CD14-positive monocyte (primary cell): ENCODE measurements at regions not wholly inside any gene's neighbourhood (a gene's known extent, or its start where the extent isn't known, plus 50 kb on each side); places are given as distances from the start of the nearest gene placed in this dataset.

Experiments
- DNase-seq, 3 donors: peaks; one replicate each; pipeline ENCODE4 v3.0.0-alpha.2; 2011 to 2022
- H2AFZ ChIP-seq: 2 replicates; pipeline ENCODE4 v1.6.0; 2012; ENCODE audit warnings: mild to moderate bottlenecking, low read depth, low read length, inconsistent platforms; ENCODE audit not compliant: insufficient read depth, poor library complexity, severe bottlenecking
- H3K27ac ChIP-seq, 2 donors: 1 replicate in 1 of 2; 2 replicates in 1 of 2; pipeline ENCODE4 v1.5.1; 2012 to 2013; ENCODE audit warnings: low read length in 2 of 2, control low read depth in 1 of 2, inconsistent platforms in 1 of 2, low read depth in 1 of 2, mild to moderate bottlenecking in 1 of 2
- H3K27me3 ChIP-seq, 2 donors: one replicate each; pipeline versions ENCODE4 v1.6.0 to v1.6.1; 2011 to 2013; ENCODE audit warnings: low read length in 2 of 2; ENCODE audit not compliant: control insufficient read depth in 2 of 2, insufficient read depth in 2 of 2
- H3K36me3 ChIP-seq, 2 donors: replicated peaks in 1 of 2; 1 replicate in 1 of 2; 2 replicates in 1 of 2; pipeline versions ENCODE4 v1.5.1 to v1.6.1; 2012 to 2013; ENCODE audit warnings: low read length in 2 of 2, control low read depth in 1 of 2, inconsistent platforms in 1 of 2, mild to moderate bottlenecking in 1 of 2; ENCODE audit not compliant: insufficient read depth in 2 of 2, control insufficient read depth in 1 of 2
- H3K4me1 ChIP-seq, 2 donors: 1 replicate in 1 of 2; 2 replicates in 1 of 2; pipeline versions ENCODE4 v1.5.1 to v1.6.1; 2012 to 2013; ENCODE audit warnings: low read length in 2 of 2, control low read depth in 1 of 2, inconsistent platforms in 1 of 2, mild to moderate bottlenecking in 1 of 2, moderate library complexity in 1 of 2; ENCODE audit not compliant: insufficient read depth in 2 of 2, control insufficient read depth in 1 of 2
- H3K4me2 ChIP-seq: replicated peaks from 2 replicates; pipeline ENCODE3; 2012; ENCODE audit warnings: low read length, moderate library complexity, mild to moderate bottlenecking; ENCODE audit not compliant: poor library complexity, severe bottlenecking; ENCODE audit errors: extremely low read depth
- H3K4me3 ChIP-seq, 3 experiments: fragments of 200-600 bp in 1 of 3; sonication (generic) in 1 of 3; replicated peaks in 1 of 3; 1 replicate in 2 of 3; 2 replicates in 1 of 3; pipeline ENCODE4 v1.5.1; 2011 to 2013; ENCODE audit warnings: low read length in 3 of 3, mild to moderate bottlenecking in 3 of 3, control low read depth in 2 of 3, low read depth in 2 of 3, inconsistent platforms in 1 of 3, moderate library complexity in 1 of 3
- H3K79me2 ChIP-seq: 2 replicates; pipeline ENCODE4 v1.6.0; 2012; ENCODE audit warnings: mild to moderate bottlenecking, control low read depth, inconsistent platforms, low read length, moderate library complexity; ENCODE audit not compliant: insufficient read depth
- H3K9ac ChIP-seq: 2 replicates; pipeline ENCODE4 v1.6.0; 2017; ENCODE audit warnings: low read length, mild to moderate bottlenecking; ENCODE audit not compliant: insufficient read depth, poor library complexity, severe bottlenecking
- H3K9me3 ChIP-seq, 2 donors: replicated peaks in 1 of 2; 1 replicate in 1 of 2; 2 replicates in 1 of 2; pipeline versions ENCODE4 v1.5.1 to v1.6.1; 2012 to 2013; ENCODE audit warnings: low read length in 2 of 2, control low read depth in 1 of 2; ENCODE audit not compliant: control insufficient read depth in 1 of 2, insufficient read depth in 1 of 2
- H4K20me1 ChIP-seq: 2 replicates; pipeline ENCODE4 v1.6.0; 2012; ENCODE audit warnings: mild to moderate bottlenecking, low read length, control low read depth, moderate library complexity; ENCODE audit not compliant: insufficient read depth
- H3K27ac Mint-ChIP-seq, 7 donors: one replicate each; pipeline ENCODE4 v1.8.0; 2020; ENCODE audit warnings: mild to moderate bottlenecking in 7 of 7, mixed read lengths in 7 of 7, moderate library complexity in 6 of 7, inconsistent platforms in 2 of 7
- H3K27me3 Mint-ChIP-seq, 3 donors: one replicate each; pipeline ENCODE4 v1.8.0; 2021 to 2022; ENCODE audit warnings: low read depth in 3 of 3, mild to moderate bottlenecking in 3 of 3, mixed read lengths in 3 of 3, moderate library complexity in 3 of 3, inconsistent platforms in 1 of 3
- H3K36me3 Mint-ChIP-seq, 2 donors: one replicate each; pipeline ENCODE4 v1.8.0; 2020; ENCODE audit warnings: mixed read lengths in 2 of 2, inconsistent platforms in 1 of 2, mild to moderate bottlenecking in 1 of 2
- H3K4me1 Mint-ChIP-seq: one replicate; pipeline ENCODE4 v1.8.0; 2020; ENCODE audit warnings: mild to moderate bottlenecking, mixed read lengths
- H3K4me3 Mint-ChIP-seq, 2 donors: one replicate each; pipeline ENCODE4 v1.8.0; 2020; ENCODE audit warnings: mild to moderate bottlenecking in 2 of 2, mixed read lengths in 2 of 2, moderate library complexity in 1 of 2
- H3K9me3 Mint-ChIP-seq, 7 donors: one replicate each; pipeline ENCODE4 v1.8.0; 2020 to 2022; ENCODE audit warnings: mixed read lengths in 7 of 7, mild to moderate bottlenecking in 6 of 7, moderate library complexity in 6 of 7, inconsistent platforms in 2 of 7
- WGBS: methylation state at CpG from one replicate; pipeline ENCODE4 v1.1.5; 2013; ENCODE audit warnings: missing lambda C conversion rate; ENCODE audit not compliant: insufficient coverage; 5-methylcytosine and 5-hydroxymethylcytosine counted together
- intact Hi-C, 2 donors: fragments of 100-400 bp; cut with micrococcal nuclease; formaldehyde crosslinking; loops; one replicate each; pipeline versions ENCODE4 v1.15.0 to v1.15.1; 2023
- TF ChIP-seq, protein P1 (sequence below): fragments of 200-600 bp; IDR thresholded peaks from one replicate; pipeline ENCODE4 v1.8.0; 2022; ENCODE audit warnings: antibody characterized with exemption, mild to moderate bottlenecking

DNA sequence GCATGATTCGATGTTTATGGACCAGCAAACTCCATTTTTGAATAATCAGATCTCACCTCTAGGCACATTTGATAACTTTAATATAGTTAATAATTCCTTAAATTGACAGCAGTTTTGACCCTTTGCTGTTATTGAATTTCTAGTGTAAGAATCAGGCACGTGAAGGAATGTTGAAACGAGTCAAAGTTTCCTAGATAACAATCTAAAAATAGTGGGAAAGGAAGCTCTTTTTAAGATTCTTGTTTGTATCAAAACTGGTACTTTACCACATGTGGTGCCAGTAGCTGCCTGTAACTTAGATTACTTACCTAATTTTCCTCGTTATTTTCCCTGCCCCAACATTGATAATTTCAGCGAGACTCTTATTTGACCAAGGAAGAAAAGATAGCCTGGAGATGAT, 757.8 kb upstream of the KCND2 start:
- Histone ChIP-seq H3K27ac (no peak overlapping the region), H4K20me1 (no peaks in the 10 kb centered on the region), H3K4me1 (no peaks in the 10 kb centered on the region), H3K4me2 (no peak overlapping the region), H3K9ac (no peak overlapping the region), H3K4me3 (no peak overlapping the region), H3K9me3 (no peaks in the 10 kb centered on the region), H3K36me3 (no peaks in the 10 kb centered on the region), H2AFZ (no peak overlapping the region), H3K79me2 (no peaks in the 10 kb centered on the region), H3K27me3 (no peaks in the 10 kb centered on the region)
- intact Hi-C loops = no loop called here
- TF ChIP-seq, protein P1, sequence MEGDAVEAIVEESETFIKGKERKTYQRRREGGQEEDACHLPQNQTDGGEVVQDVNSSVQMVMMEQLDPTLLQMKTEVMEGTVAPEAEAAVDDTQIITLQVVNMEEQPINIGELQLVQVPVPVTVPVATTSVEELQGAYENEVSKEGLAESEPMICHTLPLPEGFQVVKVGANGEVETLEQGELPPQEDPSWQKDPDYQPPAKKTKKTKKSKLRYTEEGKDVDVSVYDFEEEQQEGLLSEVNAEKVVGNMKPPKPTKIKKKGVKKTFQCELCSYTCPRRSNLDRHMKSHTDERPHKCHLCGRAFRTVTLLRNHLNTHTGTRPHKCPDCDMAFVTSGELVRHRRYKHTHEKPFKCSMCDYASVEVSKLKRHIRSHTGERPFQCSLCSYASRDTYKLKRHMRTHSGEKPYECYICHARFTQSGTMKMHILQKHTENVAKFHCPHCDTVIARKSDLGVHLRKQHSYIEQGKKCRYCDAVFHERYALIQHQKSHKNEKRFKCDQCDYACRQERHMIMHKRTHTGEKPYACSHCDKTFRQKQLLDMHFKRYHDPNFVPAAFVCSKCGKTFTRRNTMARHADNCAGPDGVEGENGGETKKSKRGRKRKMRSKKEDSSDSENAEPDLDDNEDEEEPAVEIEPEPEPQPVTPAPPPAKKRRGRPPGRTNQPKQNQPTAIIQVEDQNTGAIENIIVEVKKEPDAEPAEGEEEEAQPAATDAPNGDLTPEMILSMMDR = no peak
- no peaks in the 10 kb centered on the region for H3K4me1 Mint-ChIP-seq
- no CpG with 5 or more reads among the region's 5 CpGs for WGBS
- no peaks in the 10 kb centered on the region for H3K27me3 Mint-ChIP-seq
- H3K27ac Mint-ChIP-seq = no peak overlapping the region
- peaks cover 0 to 7% (median 2%) of the 10 kb centered on the region in 7 donors for H3K9me3 Mint-ChIP-seq
- H3K4me3 Mint-ChIP-seq = no peak overlapping the region
- H3K36me3 Mint-ChIP-seq = no peaks in the 10 kb centered on the region
- DNase-seq = no peak

DNA sequence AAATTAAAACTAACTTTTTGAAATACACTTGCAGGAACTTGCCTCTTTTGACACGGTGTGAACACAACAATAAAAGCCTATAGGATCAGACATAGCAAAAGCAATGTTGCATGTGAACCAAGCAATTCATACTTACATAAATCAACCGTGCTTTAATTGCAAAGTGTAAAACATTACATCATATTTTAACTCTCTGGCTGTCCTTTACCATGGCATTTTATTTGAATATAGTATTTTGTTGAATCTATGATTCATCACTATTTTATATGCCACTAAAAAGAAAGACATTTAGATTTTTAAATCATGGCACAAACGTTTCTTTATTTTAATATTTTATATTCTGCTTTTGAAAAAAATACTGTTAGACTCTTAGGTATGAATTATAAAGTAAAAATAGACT, 757.0 kb upstream of the KCND2 start:
- H2AFZ ChIP-seq = no peak overlapping the region
- H3K27me3 ChIP-seq = no peaks in the 10 kb centered on the region
- no peaks in the 10 kb centered on the region for H3K79me2 ChIP-seq
- no peaks in the 10 kb centered on the region for H3K36me3 ChIP-seq
- Mint-ChIP-seq H3K27me3 (no peaks in the 10 kb centered on the region), H3K27ac (no peak overlapping the region), H3K4me1 (no peaks in the 10 kb centered on the region), H3K4me3 (no peak overlapping the region), H3K36me3 (no peaks in the 10 kb centered on the region), H3K9me3 (peaks cover 0 to 9% (median 2%) of the 10 kb centered on the region in 7 donors)
- DNase-seq = no peak
- intact Hi-C loops = no loop called here
- TF ChIP-seq, protein P1 = no peak
- no peaks in the 10 kb centered on the region for H4K20me1 ChIP-seq
- no peak overlapping the region for H3K27ac ChIP-seq
- no peaks in the 10 kb centered on the region for H3K4me1 ChIP-seq
- no peak overlapping the region for H3K4me3 ChIP-seq
- H3K9me3 ChIP-seq = no peaks in the 10 kb centered on the region
- WGBS = no CpG with 5 or more reads among the region's 3 CpGs
- H3K9ac ChIP-seq = no peak overlapping the region
- no peak overlapping the region for H3K4me2 ChIP-seq
